ENCODE measurements at regions not wholly inside any gene's neighbourhood (a gene's known extent, or its start where the extent isn't known, plus 50 kb on each side); places are given as distances from the start of the nearest gene placed in this dataset.
"Not testable (repeated sequence)": the region's sequence is repeated elsewhere in the genome, so short reads cannot be mapped to it uniquely, and the experiment has no call there.

DNA sequence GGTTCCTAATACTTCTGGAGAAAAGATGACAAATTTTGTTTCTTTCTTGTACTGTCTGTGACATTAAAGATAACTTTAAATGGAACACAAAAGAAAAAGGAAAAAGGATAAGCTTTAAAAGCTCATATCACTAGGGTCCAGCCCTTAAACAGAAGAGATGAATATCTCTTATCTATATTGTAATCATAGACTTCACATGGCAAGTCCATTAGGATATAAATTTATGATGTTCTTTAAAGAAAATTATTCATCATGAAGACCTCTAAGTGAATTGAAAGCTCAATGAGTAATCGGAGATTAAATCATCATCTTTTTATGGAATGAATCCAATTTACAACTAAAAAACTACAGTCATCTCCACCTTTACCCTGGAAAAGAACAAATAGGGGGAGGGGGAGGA is 111.6 kb upstream of the SATB2 start:
- DNase-seq (ENCODE audit: low spot score) = no peak

DNA sequence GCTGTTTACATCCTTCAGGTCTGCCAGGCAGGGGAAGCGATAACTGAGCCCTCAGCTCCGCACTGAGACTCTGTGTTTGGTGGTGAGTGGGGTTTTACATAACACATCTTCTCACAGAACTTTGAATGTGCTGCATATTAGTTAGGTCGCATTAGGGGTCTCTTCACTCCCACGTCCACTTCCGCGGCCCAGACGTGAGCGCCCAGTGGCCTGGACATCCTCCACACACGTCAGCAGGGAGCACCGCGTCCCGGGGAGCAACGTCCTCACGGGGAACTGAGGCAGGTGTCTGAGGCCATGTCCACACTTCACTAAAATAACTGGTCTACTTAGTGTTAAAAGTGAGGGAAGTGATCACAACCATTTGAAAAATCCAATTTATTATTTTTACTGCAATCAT is 100.4 kb upstream of the SATB2 start:
- no peak for DNase-seq (ENCODE audit: low spot score)

DNA sequence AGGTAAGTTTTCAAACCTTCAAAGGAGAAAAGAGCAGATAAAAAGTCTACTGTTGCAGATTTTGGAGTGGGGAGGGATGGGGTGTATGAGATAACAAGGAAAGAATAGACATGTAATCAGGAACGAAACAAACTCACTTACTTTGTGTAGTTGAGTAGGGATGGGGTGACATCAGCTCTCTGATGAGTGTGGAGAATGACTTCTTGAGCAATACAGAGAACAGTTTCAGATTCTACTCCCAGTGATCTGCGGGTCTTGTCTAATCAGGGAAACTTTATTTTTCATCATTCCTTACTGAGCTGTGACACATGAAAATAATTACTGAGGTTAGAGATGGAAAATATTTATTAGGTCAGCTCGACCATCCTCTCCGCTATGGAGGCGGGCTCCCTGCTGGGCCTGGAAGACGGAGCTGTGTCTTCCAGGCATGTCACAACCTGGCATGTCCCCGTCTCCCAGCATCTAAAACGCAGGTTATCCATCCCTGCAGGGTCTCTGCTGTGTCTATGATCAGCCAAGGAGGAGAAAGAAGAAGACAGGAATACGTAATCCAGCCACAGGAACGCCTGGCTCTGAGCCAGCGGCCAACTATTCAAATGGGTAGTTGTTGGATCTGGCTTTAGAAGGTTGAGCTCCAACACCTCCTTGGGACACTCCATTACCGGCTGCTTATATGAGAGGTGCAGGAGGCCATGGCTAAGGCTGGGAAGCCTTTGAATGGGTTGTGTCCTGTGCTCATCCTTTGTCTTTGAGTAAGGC is 99.0 kb upstream of the SATB2 start:
- DNase-seq (ENCODE audit: low spot score) = peak; percentile 25

DNA sequence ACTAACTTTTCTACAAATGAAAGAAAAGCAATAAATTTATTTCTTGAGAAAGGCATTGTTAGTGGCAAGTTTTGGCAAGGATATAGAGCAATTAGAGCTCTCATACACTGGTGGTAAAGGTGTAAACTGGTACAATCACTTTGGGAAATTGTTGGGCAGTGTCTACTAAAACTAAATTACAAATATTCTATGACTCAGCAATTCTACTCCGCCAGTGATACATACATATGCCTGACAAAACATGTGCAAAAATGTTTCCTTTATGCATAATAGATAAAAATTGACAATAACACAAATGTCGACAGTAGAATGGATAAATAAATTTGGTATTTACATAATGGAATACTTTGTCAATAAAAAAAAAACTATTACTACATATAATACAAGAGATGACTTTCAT is 96.3 kb upstream of the SATB2 start:
- DNase-seq (ENCODE audit: low spot score) = no peak

DNA sequence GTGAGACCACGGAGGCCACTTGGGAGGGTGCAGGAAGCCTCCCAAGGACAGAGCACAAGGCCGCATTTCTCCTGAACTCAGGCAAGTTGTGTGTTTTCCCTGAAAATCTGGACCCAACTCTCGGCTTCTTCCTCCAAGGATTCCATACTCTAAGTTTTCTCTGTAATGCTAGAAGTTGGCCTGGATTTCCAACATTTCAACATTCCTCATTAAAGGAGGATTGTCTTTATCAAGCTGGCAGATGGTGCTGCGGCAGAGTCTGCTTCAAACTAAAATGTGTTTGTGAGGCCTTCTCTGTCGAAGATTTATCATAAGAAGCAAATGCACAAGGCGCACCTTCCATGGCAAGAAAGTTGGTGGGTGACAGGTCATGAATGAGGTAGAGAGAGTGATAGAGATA is 94.4 kb upstream of the SATB2 start:
- no peak for DNase-seq (ENCODE audit: low spot score)

DNA sequence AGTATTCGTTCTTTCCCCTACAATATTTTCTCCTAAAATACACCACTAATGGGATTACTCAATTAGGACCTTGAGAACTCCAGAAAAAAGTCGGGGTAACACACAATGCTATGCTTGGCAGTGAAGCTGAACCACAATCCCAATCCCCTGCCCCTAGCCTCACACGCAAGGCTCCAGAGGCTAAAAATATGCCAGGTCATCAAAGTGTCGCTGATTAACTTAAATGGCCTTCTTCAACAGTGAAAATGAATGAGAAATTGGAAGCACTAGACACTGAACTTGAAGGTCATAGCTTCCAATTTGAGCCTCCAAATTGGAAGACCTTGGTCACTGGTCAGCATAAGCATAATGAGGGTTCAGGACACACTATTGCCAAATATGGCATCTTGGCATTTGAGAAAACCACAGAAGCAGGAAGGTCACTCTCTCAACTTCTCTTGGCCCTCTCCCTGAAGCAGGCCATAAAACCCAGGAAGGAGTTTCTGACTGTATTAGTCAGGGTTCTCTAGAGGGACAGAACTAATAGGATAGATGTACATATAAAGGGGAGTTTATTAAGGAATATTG is 86.0 kb upstream of the SATB2 start:
- no peak for DNase-seq (ENCODE audit: low spot score)

DNA sequence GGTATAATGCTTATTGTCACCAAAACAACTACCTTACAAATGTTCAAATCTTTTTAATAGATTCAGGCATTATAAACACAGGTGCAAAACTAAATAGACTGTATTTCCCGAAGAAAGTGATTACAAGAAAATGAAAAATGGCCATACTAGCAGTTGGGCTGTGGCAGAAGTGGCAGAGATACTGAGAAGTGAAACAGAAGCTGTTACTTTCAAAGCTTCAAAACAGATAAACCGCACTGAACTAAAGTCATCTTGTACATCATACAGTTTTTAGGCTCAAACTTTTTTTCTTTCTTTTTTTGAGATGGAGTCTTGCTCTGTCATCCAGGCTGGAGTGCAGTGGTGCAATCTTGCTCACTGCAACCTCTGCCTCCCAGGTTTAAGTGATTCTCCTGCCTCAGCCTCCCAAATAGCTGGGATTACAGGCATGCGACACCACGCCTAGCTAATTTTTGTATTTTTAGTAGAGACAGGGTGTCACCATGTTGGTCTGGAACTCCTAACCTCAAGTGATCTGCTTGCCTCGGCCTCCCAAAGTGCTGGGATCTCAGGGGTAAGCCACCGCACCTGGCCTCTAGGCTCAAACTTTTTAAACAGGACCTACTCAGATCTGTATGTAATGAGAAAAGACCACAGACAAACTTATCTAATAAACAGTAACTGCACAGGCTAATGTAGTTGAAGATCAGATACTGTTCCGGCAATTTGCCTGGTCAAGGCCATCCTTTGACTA is 77.9 kb upstream of the SATB2 start:
- no peak for DNase-seq (ENCODE audit: low spot score)

DNA sequence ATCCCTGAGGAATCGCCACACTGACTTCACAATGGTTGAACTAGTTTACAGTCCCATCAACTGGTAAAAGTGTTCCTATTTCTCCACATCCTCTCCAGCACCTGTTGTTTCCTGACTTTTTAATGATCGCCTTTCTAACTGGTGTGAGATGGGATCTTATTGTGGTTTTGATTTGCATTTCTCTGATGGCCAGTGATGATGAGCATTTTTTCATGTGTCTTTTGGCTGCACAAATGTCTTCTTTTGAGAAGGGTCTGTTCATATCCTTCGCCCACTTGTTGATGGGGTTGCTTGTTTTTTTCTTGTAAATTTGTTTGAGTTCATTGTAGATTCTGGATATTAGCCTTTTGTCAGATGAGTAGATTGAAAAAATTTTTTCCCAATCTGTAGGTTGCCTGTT is 76.1 kb upstream of the SATB2 start:
- not testable (repeated sequence) for DNase-seq (ENCODE audit: low spot score)

DNA sequence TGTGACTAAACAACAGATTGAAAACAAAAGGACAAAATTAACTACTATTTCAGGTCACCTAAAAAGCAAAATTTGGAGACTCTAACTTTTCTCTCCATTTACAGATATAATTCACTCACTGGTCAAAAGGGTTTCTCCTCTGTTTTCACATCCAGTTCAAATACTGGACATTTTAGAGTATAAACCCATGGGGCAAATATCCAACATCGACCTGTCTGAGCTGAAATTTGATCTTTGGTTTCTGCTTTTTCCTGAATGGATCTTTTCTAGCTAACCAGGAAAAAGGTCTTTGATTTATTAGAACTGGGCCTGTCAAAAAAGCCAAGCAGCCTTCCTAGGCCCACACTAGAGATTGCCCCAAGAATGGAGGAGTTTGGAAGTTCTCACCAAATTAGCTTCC is 69.3 kb upstream of the SATB2 start:
- DNase-seq (ENCODE audit: low spot score) = no peak

DNA sequence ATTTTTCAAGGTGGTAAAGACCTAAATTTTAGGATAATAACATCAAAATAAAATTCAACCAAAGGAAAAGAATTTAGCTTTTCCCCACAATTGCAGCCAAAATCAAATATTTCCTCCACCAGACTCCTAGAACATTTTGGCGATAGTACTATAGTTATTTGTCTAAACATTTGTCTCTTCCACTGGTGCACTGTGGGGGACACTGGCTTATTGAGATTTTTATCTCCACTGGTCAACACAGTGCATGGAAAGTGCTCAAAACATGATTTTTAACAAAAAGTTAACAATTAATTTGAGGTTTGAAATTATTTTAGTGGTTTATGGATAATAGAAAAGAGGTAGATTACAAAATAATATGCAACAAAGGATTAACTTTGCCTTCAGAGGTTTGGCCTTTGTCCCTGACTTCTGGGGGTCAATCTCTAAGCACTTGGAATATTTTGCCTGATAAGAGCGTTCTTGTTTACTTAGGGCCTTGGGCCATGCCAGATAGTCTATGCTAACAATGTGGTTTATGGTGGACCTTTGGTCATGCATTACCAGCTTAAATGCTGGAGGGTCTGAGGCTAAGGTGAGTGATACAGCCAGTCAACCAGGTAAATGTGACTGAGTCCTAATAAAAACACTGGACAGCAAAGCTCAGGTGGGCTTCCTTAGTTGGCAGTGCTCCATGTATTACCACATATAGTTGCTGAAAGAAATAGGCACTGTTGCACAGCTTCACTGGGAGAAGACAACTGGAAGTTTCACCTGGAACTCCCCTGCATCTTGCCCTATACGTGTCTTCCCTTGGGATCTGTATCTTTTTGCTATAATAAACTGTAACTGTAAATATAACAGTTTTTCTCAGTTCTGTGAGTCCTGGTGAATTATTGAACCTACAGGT is 67.2 kb upstream of the SATB2 start:
- DNase-seq (ENCODE audit: low spot score) = no peak

DNA sequence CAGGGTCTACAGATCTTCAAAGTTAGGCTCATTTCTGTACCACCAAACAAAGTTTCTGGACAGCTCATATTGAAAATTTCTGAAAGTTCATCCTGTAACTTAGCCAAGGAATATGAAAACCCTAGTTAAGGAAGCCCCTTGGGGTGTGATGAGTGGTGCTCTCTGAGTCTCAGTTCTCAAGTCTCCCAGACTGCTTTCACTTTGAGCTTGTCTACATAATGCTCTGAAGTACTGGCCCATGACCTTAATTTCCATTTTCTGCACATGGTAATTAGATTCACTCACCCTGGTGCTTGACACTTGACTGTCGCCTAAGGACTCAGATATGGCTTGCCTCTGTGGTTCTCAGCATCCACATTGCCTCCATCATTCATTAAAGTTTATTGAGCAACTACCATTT is 51.7 kb upstream of the SATB2 start:
- DNase-seq (ENCODE audit: low spot score) = no peak
